ENCODE measurements at regions not wholly inside any gene's neighbourhood (a gene's known extent, or its start where the extent isn't known, plus 50 kb on each side); places are given as distances from the start of the nearest gene placed in this dataset.
"Not testable (repeated sequence)": the region's sequence is repeated elsewhere in the genome, so short reads cannot be mapped to it uniquely, and the experiment has no call there.

- DNase-seq = no peak
- Mint-ChIP-seq H3K4me3 (no peak overlapping the region), H3K27me3 (no peaks in the 10 kb centered on the region), H3K36me3 (peaks cover 26% of the 10 kb centered on the region), H3K4me1 (no peaks in the 10 kb centered on the region), H3K9me3 (no peaks in the 10 kb centered on the region), H3K27ac (no peak overlapping the region)
- CTCF ChIA-PET = no interaction called here
These were observed 50.5 kb upstream of the CD99 start for GRCh38 chrX:2640436-2641150.

- Mint-ChIP-seq H3K36me3 (peaks cover 28% of the 10 kb centered on the region), H3K27ac (no peak overlapping the region), H3K9me3 (no peaks in the 10 kb centered on the region), H3K4me3 (no peak overlapping the region), H3K27me3 (no peaks in the 10 kb centered on the region), H3K4me1 (no peaks in the 10 kb centered on the region)
- CTCF ChIA-PET = no interaction called here
- no peak for DNase-seq
These were observed 52.8 kb upstream of the CD99 start for GRCh38 chrX:2638279-2638678.

GRCh38 chrX:2635342-2635741, 55.8 kb upstream of the CD99 start:
- Mint-ChIP-seq H3K9me3 (peaks cover 23% of the 10 kb centered on the region), H3K36me3 (peaks cover 47% of the 10 kb centered on the region), H3K4me1 (peaks cover 22% of the 10 kb centered on the region), H3K4me3 (no peak overlapping the region), H3K27me3 (no peaks in the 10 kb centered on the region), H3K27ac (no peak overlapping the region)
- CTCF ChIA-PET = no interaction called here
- no peak for DNase-seq

GRCh38 chrX:2632533-2633504, 58.3 kb upstream of the CD99 start:
- peaks cover 45% of the 10 kb centered on the region for H3K4me1 Mint-ChIP-seq
- DNase-seq = no peak
- CTCF ChIA-PET = no interaction called here
- no peaks in the 10 kb centered on the region for H3K27me3 Mint-ChIP-seq
- peak overlapping the region; percentile 50 for H3K27ac Mint-ChIP-seq
- H3K36me3 Mint-ChIP-seq = peaks cover 58% of the 10 kb centered on the region
- peaks cover 42% of the 10 kb centered on the region for H3K9me3 Mint-ChIP-seq
- H3K4me3 Mint-ChIP-seq = no peak overlapping the region

GRCh38 chrX:2631743-2632532, 59.2 kb upstream of the CD99 start:
- Mint-ChIP-seq H3K27ac (peak overlapping the region; percentile 92), H3K4me1 (peaks cover 54% of the 10 kb centered on the region), H3K27me3 (no peaks in the 10 kb centered on the region), H3K9me3 (peaks cover 42% of the 10 kb centered on the region), H3K36me3 (peaks cover 65% of the 10 kb centered on the region), H3K4me3 (no peak overlapping the region)
- DNase-seq = no peak
- CTCF ChIA-PET = no interaction called here

GRCh38 chrX:2630935-2631742, 60.0 kb upstream of the CD99 start:
- peak; percentile 38 for DNase-seq
- CTCF ChIA-PET, H3K27me3 Mint-ChIP-seq: not testable (repeated sequence)
- Mint-ChIP-seq H3K9me3 (peaks cover 42% of the 10 kb centered on the region), H3K36me3 (peaks cover 70% of the 10 kb centered on the region), H3K4me1 (peaks cover 54% of the 10 kb centered on the region), H3K4me3 (peak overlapping the region; percentile 3), H3K27ac (peak overlapping the region; percentile 92)

- H3K27me3 Mint-ChIP-seq, CTCF ChIA-PET: not testable (repeated sequence)
- peak overlapping the region; percentile 13 for H3K4me3 Mint-ChIP-seq
- peak; percentile 63 for DNase-seq
- peaks cover 54% of the 10 kb centered on the region for H3K4me1 Mint-ChIP-seq
- H3K27ac Mint-ChIP-seq = peak overlapping the region; percentile 92
- peaks cover 73% of the 10 kb centered on the region for H3K36me3 Mint-ChIP-seq
- peaks cover 42% of the 10 kb centered on the region for H3K9me3 Mint-ChIP-seq
These were observed 60.8 kb upstream of the CD99 start for GRCh38 chrX:2630008-2630934.

- H3K36me3 Mint-ChIP-seq = peaks cover 79% of the 10 kb centered on the region
- CTCF ChIA-PET = no interaction called here
- peaks cover 54% of the 10 kb centered on the region for H3K4me1 Mint-ChIP-seq
- H3K27ac Mint-ChIP-seq = peak overlapping the region; percentile 92
- no peaks in the 10 kb centered on the region for H3K27me3 Mint-ChIP-seq
- DNase-seq = no peak
- peak overlapping the region; percentile 0 for H3K4me3 Mint-ChIP-seq
- peaks cover 42% of the 10 kb centered on the region for H3K9me3 Mint-ChIP-seq
These were observed 61.6 kb upstream of the CD99 start for GRCh38 chrX:2629316-2630007.

GRCh38 chrX:2628751-2629315, 62.3 kb upstream of the CD99 start:
- Mint-ChIP-seq H3K4me3 (no peak overlapping the region), H3K36me3 (peaks cover 81% of the 10 kb centered on the region)
- CTCF ChIA-PET = no interaction called here

GRCh38 chrX:2627272-2627867, 63.7 kb upstream of the CD99 start:
- H3K9me3 Mint-ChIP-seq = peaks cover 38% of the 10 kb centered on the region
- peaks cover 86% of the 10 kb centered on the region for H3K36me3 Mint-ChIP-seq
- peaks cover 51% of the 10 kb centered on the region for H3K4me1 Mint-ChIP-seq
- CTCF ChIA-PET = no interaction called here
- no peaks in the 10 kb centered on the region for H3K27me3 Mint-ChIP-seq
- no peak overlapping the region for H3K4me3 Mint-ChIP-seq
- peak; percentile 72 for DNase-seq
- peak overlapping the region; percentile 55 for H3K27ac Mint-ChIP-seq

More at GRCh38 chrX:2628751-2629315, 62.3 kb upstream of the CD99 start:
- DNase-seq = no peak
- Mint-ChIP-seq H3K27ac (peak overlapping the region; percentile 92), H3K4me1 (peaks cover 54% of the 10 kb centered on the region), H3K27me3 (no peaks in the 10 kb centered on the region), H3K9me3 (peaks cover 42% of the 10 kb centered on the region)

GRCh38 chrX:2626750-2627149, 64.3 kb upstream of the CD99 start:
- Mint-ChIP-seq H3K27ac (peak overlapping the region; percentile 30), H3K4me1 (peaks cover 46% of the 10 kb centered on the region), H3K4me3 (no peak overlapping the region), H3K9me3 (peaks cover 33% of the 10 kb centered on the region), H3K27me3 (no peaks in the 10 kb centered on the region), H3K36me3 (peaks cover 81% of the 10 kb centered on the region)
- CTCF ChIA-PET = no interaction called here
- DNase-seq = no peak

- no peaks in the 10 kb centered on the region for H3K27me3 Mint-ChIP-seq
- CTCF ChIA-PET = no interaction called here
- no peak overlapping the region for H3K27ac Mint-ChIP-seq
- DNase-seq = no peak
- peaks cover 52% of the 10 kb centered on the region for H3K36me3 Mint-ChIP-seq
- no peak overlapping the region for H3K4me3 Mint-ChIP-seq
- H3K9me3 Mint-ChIP-seq = no peaks in the 10 kb centered on the region
- peaks cover 10% of the 10 kb centered on the region for H3K4me1 Mint-ChIP-seq
These were observed 70.5 kb upstream of the CD99 start for GRCh38 chrX:2620576-2620975.

Data from activated naive CD4-positive, alpha-beta T cell treated with anti-CD3 and anti-CD28 coated beads, Interleukin-2, amount 10 ng/mL, durations not matched to agents 7 days and 5 days (primary cell).